H9 (cell line): ENCODE measurements at regions not wholly inside any gene's neighbourhood (a gene's known extent, or its start where the extent isn't known, plus 50 kb on each side); places are given as distances from the start of the nearest gene placed in this dataset.

Source experiments
- DNase-seq: peaks from one replicate; pipeline ENCODE4 v3.0.0-alpha.2; 2017
- H2AFZ ChIP-seq: one replicate; pipeline ENCODE4 v1.6.1; 2013; ENCODE audit warnings: mild to moderate bottlenecking, low read length, control low read depth, moderate library complexity
- H2AK5ac ChIP-seq: 2 replicates; pipeline ENCODE4 v1.6.1; 2013; ENCODE audit warnings: low read length, control low read depth, mixed read lengths; ENCODE audit not compliant: insufficient read length
- H2BK120ac ChIP-seq: one replicate; pipeline ENCODE4 v1.6.1; 2013; ENCODE audit warnings: low read depth, mild to moderate bottlenecking, low read length, control low read depth, inconsistent platforms; ENCODE audit not compliant: poor library complexity, severe bottlenecking
- H2BK12ac ChIP-seq: 2 replicates; pipeline ENCODE4 v1.6.1; 2013; ENCODE audit warnings: low read length, control low read depth, mixed read lengths, low read depth; ENCODE audit not compliant: insufficient read length
- H2BK15ac ChIP-seq: 2 replicates; pipeline ENCODE4 v1.6.1; 2013; ENCODE audit warnings: low read depth, low read length, control low read depth
- H2BK20ac ChIP-seq: one replicate; pipeline ENCODE4 v1.6.1; 2013; ENCODE audit warnings: low read depth, mild to moderate bottlenecking, low read length, control low read depth, inconsistent platforms; ENCODE audit not compliant: poor library complexity, severe bottlenecking
- H2BK5ac ChIP-seq: 2 replicates; pipeline ENCODE4 v1.6.1; 2013; ENCODE audit warnings: low read length, control low read depth, mixed read lengths; ENCODE audit not compliant: insufficient read length
- H3K14ac ChIP-seq: 2 replicates; pipeline ENCODE4 v1.6.1; 2013; ENCODE audit warnings: low read length, control low read depth; ENCODE audit not compliant: insufficient read depth
- H3K18ac ChIP-seq: 2 replicates; pipeline ENCODE4 v1.6.1; 2013; ENCODE audit warnings: low read depth, mild to moderate bottlenecking, mixed read lengths, low read length, control low read depth; ENCODE audit not compliant: insufficient read length
- H3K23ac ChIP-seq: 2 replicates; pipeline ENCODE4 v1.6.1; 2013; ENCODE audit warnings: low read length, control low read depth, mixed read lengths, low read depth; ENCODE audit not compliant: insufficient read length
- H3K23me2 ChIP-seq: 2 replicates; pipeline ENCODE4 v1.6.1; 2013; ENCODE audit warnings: low read depth, mild to moderate bottlenecking, mixed read lengths, low read length, control low read depth; ENCODE audit not compliant: insufficient read length, poor library complexity, severe bottlenecking
- H3K27ac ChIP-seq: 2 replicates; pipeline ENCODE4 v1.5.1; 2013; ENCODE audit warnings: low read length, control low read depth, mixed read lengths, low read depth; ENCODE audit not compliant: insufficient read length
- H3K27me3 ChIP-seq: 2 replicates; pipeline ENCODE4 v1.6.1; 2013; ENCODE audit warnings: low read length, control low read depth, inconsistent platforms; ENCODE audit not compliant: insufficient read depth
- H3K4ac ChIP-seq: 2 replicates; pipeline ENCODE4 v1.6.1; 2013; ENCODE audit warnings: low read depth, mild to moderate bottlenecking, control low read depth, inconsistent platforms, low read length, moderate library complexity
- H3K4me1 ChIP-seq: 2 replicates; pipeline ENCODE4 v1.6.1; 2013; ENCODE audit warnings: low read length, control low read depth, inconsistent platforms; ENCODE audit not compliant: insufficient read depth
- H3K4me2 ChIP-seq: 2 replicates; pipeline ENCODE4 v1.6.1; 2013; ENCODE audit warnings: low read length, control low read depth, mixed read lengths; ENCODE audit not compliant: insufficient read length, insufficient read depth
- H3K56ac ChIP-seq: 2 replicates; pipeline ENCODE4 v1.6.1; 2013; ENCODE audit warnings: low read depth, mild to moderate bottlenecking, mixed read lengths, low read length, control low read depth; ENCODE audit not compliant: insufficient read length
- H3K79me1 ChIP-seq: 2 replicates; pipeline ENCODE4 v1.6.1; 2013; ENCODE audit warnings: low read depth, mild to moderate bottlenecking, moderate library complexity, low read length, control low read depth, inconsistent platforms; ENCODE audit not compliant: insufficient read depth, poor library complexity, severe bottlenecking
- H3K79me2 ChIP-seq: 2 replicates; pipeline ENCODE4 v1.6.1; 2013; ENCODE audit warnings: low read length, control low read depth, inconsistent platforms; ENCODE audit not compliant: insufficient read depth
- H3K9ac ChIP-seq: 2 replicates; pipeline ENCODE4 v1.6.1; 2013; ENCODE audit warnings: low read length, control low read depth, mixed read lengths; ENCODE audit not compliant: insufficient read length; ENCODE audit errors: extremely low read depth
- H3K9me3 ChIP-seq: one replicate; pipeline ENCODE4 v1.6.1; 2013; ENCODE audit warnings: low read depth, low read length, inconsistent platforms; ENCODE audit not compliant: control insufficient read depth
- H3T11ph ChIP-seq: one replicate; pipeline ENCODE4 v1.6.1; 2013; ENCODE audit warnings: mild to moderate bottlenecking, low read length, control low read depth, inconsistent platforms
- H4K20me1 ChIP-seq: one replicate; pipeline ENCODE4 v1.6.1; 2013; ENCODE audit not compliant: control insufficient read depth, insufficient read length, insufficient read depth
- H4K5ac ChIP-seq: 2 replicates; pipeline ENCODE4 v1.6.1; 2013; ENCODE audit warnings: low read depth, mild to moderate bottlenecking, mixed read lengths, low read length, control low read depth; ENCODE audit not compliant: insufficient read length
- H4K8ac ChIP-seq: replicated peaks from 2 replicates; pipeline ENCODE4 v1.6.1; 2013; ENCODE audit warnings: low read length, control low read depth, mixed read lengths, low read depth; ENCODE audit not compliant: insufficient read length
- H4K91ac ChIP-seq: 2 replicates; pipeline ENCODE4 v1.6.1; 2013; ENCODE audit warnings: low read depth, mild to moderate bottlenecking, moderate library complexity, mixed read lengths, low read length, control low read depth; ENCODE audit not compliant: insufficient read length
- H3K27ac Mint-ChIP-seq, 3 experiments: 2 replicates in 2 of 3; 3 replicates in 1 of 3; pipeline ENCODE4 v1.8.0; 2020 to 2021; ENCODE audit warnings: mixed read lengths in 3 of 3, mild to moderate bottlenecking in 1 of 3, moderate library complexity in 1 of 3
- H3K27me3 Mint-ChIP-seq: 2 replicates; pipeline ENCODE4 v1.8.0; 2021; ENCODE audit warnings: low read depth, mild to moderate bottlenecking, moderate library complexity, mixed read lengths
- H3K36me3 Mint-ChIP-seq, 3 experiments: 2 replicates in 2 of 3; 3 replicates in 1 of 3; pipeline ENCODE4 v1.8.0; 2020 to 2021; ENCODE audit warnings: low read depth in 3 of 3, mixed read lengths in 3 of 3; ENCODE audit not compliant: insufficient read depth in 1 of 3
- H3K4me1 Mint-ChIP-seq, 2 experiments: 2 replicates each; pipeline ENCODE4 v1.8.0; 2020; ENCODE audit warnings: mixed read lengths in 2 of 2
- H3K4me3 Mint-ChIP-seq, 2 experiments: 2 replicates in 1 of 2; 3 replicates in 1 of 2; pipeline ENCODE4 v1.8.0; 2020 to 2021; ENCODE audit warnings: mild to moderate bottlenecking in 2 of 2, mixed read lengths in 2 of 2, moderate library complexity in 1 of 2
- H3K9me3 Mint-ChIP-seq, 2 experiments: 2 replicates in 1 of 2; 3 replicates in 1 of 2; pipeline ENCODE4 v1.8.0; 2020; ENCODE audit warnings: mild to moderate bottlenecking in 2 of 2, mixed read lengths in 2 of 2, moderate library complexity in 1 of 2
- WGBS: extraction: QIAGEN DNeasy Blood & Tissue Kit; methylation state at CpG from one replicate; pipeline ENCODE4 v1.1.7; 2013; ENCODE audit warnings: missing lambda C conversion rate, low lambda C conversion rate, mixed read lengths; ENCODE audit not compliant: insufficient read length; ENCODE audit errors: extremely low coverage; 5-methylcytosine and 5-hydroxymethylcytosine counted together
- TF ChIP-seq, protein P1 (sequence below): fragments of 200-600 bp; sonication (generic); conservative IDR thresholded peaks from 3 replicates; pipeline ENCODE4 v1.8.0; 2021; ENCODE audit warnings: antibody characterized with exemption, mild to moderate bottlenecking

DNA sequence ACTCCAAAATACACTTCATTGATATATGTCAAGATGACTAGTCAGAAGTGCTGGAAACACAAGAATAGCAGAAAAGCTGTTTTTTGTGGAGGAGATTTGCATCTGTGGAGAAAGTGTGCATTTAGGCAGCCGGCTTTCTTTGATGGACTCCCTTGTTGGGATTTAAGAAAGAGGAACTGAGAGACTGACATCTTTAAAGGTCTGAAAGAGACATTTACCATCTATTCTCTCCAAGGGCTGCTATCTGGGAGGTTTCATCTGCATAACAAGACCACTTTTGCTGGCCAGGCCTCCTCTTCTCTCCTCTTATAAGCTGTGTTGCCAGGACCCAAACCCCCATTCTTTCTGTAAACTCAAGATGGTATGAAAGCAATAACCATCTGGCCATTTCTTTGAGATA is 1065.0 kb downstream of the NLGN4X start:
- H2BK120ac ChIP-seq, result no peak overlapping the region
- no peak for DNase-seq
- H3K9me3 ChIP-seq, result no peaks in the 10 kb centered on the region
- no peak overlapping the region for H4K91ac ChIP-seq
- H3K27ac ChIP-seq, result no peak overlapping the region
- H2BK12ac ChIP-seq, result no peak overlapping the region
- TF ChIP-seq, protein P1, sequence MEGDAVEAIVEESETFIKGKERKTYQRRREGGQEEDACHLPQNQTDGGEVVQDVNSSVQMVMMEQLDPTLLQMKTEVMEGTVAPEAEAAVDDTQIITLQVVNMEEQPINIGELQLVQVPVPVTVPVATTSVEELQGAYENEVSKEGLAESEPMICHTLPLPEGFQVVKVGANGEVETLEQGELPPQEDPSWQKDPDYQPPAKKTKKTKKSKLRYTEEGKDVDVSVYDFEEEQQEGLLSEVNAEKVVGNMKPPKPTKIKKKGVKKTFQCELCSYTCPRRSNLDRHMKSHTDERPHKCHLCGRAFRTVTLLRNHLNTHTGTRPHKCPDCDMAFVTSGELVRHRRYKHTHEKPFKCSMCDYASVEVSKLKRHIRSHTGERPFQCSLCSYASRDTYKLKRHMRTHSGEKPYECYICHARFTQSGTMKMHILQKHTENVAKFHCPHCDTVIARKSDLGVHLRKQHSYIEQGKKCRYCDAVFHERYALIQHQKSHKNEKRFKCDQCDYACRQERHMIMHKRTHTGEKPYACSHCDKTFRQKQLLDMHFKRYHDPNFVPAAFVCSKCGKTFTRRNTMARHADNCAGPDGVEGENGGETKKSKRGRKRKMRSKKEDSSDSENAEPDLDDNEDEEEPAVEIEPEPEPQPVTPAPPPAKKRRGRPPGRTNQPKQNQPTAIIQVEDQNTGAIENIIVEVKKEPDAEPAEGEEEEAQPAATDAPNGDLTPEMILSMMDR, result no peak
- H3T11ph ChIP-seq, result no peak overlapping the region
- H3K18ac ChIP-seq, result no peak overlapping the region
- H3K79me2 ChIP-seq, result no peaks in the 10 kb centered on the region
- no peaks in the 10 kb centered on the region for H3K27me3 Mint-ChIP-seq
- H3K4me3 Mint-ChIP-seq, result no peak overlapping the region
- H3K23ac ChIP-seq, result no peak overlapping the region
- H3K36me3 Mint-ChIP-seq, result peaks cover 0 to 9% (median 0%) of the 10 kb centered on the region in 3 experiments; a peak in 3 of 7 replicates
- no peaks in the 10 kb centered on the region for H4K20me1 ChIP-seq
- H3K56ac ChIP-seq, result no peak overlapping the region
- no peak overlapping the region for H2BK5ac ChIP-seq
- H3K9me3 Mint-ChIP-seq, result peaks cover 0 to 3% of the 10 kb centered on the region in 2 experiments; a peak in 3 of 5 replicates
- no peak overlapping the region for H3K14ac ChIP-seq
- H3K4me1 ChIP-seq, result no peaks in the 10 kb centered on the region; the same call in none of the 2 replicates
- no peaks in the 10 kb centered on the region for H3K23me2 ChIP-seq
- no peak overlapping the region for H4K8ac ChIP-seq
- WGBS, result no CpG with 5 or more reads among the region's 1 CpG
- no peaks in the 10 kb centered on the region for H3K27me3 ChIP-seq
- H2AK5ac ChIP-seq, result no peak overlapping the region
- H3K27ac Mint-ChIP-seq, result peak overlapping the region in 1 of 3 experiments; percentile 82; a peak in 3 of 7 replicates
- H3K4ac ChIP-seq, result no peak overlapping the region
- H2BK15ac ChIP-seq, result no peak overlapping the region
- no peak overlapping the region for H3K9ac ChIP-seq
- no peak overlapping the region for H2AFZ ChIP-seq
- H2BK20ac ChIP-seq, result no peak overlapping the region
- H3K79me1 ChIP-seq, result no peaks in the 10 kb centered on the region
- H4K5ac ChIP-seq, result no peak overlapping the region
- peaks cover 16 to 23% of the 10 kb centered on the region in 2 experiments for H3K4me1 Mint-ChIP-seq
- no peak overlapping the region for H3K4me2 ChIP-seq
